ENCODE measurements at regions not wholly inside any gene's neighbourhood (a gene's known extent, or its start where the extent isn't known, plus 50 kb on each side); places are given as distances from the start of the nearest gene placed in this dataset.

- no peak for TF ChIP-seq POLR2A (IDR thresholded peaks at IDR 0.05)
- no peak for TF ChIP-seq POLR2AphosphoS5 (IDR thresholded peaks at IDR 0.05)
- TF ChIP-seq EP300 (IDR thresholded peaks at IDR 0.05): no peak
- TF ChIP-seq, protein P1, sequence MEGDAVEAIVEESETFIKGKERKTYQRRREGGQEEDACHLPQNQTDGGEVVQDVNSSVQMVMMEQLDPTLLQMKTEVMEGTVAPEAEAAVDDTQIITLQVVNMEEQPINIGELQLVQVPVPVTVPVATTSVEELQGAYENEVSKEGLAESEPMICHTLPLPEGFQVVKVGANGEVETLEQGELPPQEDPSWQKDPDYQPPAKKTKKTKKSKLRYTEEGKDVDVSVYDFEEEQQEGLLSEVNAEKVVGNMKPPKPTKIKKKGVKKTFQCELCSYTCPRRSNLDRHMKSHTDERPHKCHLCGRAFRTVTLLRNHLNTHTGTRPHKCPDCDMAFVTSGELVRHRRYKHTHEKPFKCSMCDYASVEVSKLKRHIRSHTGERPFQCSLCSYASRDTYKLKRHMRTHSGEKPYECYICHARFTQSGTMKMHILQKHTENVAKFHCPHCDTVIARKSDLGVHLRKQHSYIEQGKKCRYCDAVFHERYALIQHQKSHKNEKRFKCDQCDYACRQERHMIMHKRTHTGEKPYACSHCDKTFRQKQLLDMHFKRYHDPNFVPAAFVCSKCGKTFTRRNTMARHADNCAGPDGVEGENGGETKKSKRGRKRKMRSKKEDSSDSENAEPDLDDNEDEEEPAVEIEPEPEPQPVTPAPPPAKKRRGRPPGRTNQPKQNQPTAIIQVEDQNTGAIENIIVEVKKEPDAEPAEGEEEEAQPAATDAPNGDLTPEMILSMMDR (IDR thresholded peaks at IDR 0.05): no peak
- 81 to 100% methylated on average over 1 to 4 of the region's 5 CpGs for WGBS, 2 donors (ENCODE audit: low coverage in 1 of 2)
- Histone ChIP-seq H3K4me3 (no peak overlapping the region), H3K36me3 (no peaks in the 10 kb centered on the region), H3K4me1 (no peaks in the 10 kb centered on the region), H3K27ac (no peak overlapping the region), H3K9me3 (no peaks in the 10 kb centered on the region), H3K27me3 (peaks cover 20% of the 10 kb centered on the region)
- no peak for ATAC-seq
These were observed 276.2 kb upstream of the CCL2 start for GRCh38 chr17:33978889-33979288.

DNA sequence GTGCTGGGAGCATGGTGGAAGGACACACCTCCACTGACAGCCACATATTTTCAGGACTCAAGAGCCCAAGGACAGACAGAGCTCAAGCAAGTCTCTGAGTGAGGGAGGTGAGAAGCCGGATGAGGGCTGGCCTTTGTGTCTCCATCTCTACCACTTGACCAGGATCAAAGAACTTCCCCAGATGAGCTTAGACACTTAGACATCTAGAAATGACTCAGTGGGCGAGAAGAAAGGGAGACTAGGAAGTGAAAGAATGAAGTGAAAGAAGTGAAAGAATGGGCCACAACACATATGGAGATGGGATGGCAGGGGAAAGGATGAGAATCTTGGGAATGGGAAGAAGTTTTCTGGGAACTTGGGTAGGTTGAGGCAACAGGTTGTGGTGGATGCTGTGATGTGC, 274.9 kb upstream of the CCL2 start:
- no peaks in the 10 kb centered on the region for H3K36me3 ChIP-seq
- ATAC-seq: no peak
- TF ChIP-seq, protein P1 (IDR thresholded peaks at IDR 0.05): no peak
- TF ChIP-seq POLR2A (IDR thresholded peaks at IDR 0.05) (no peak), POLR2AphosphoS5 (IDR thresholded peaks at IDR 0.05) (no peak), EP300 (IDR thresholded peaks at IDR 0.05) (no peak)
- no peak overlapping the region for H3K4me3 ChIP-seq
- H3K27me3 ChIP-seq: peaks cover 18% of the 10 kb centered on the region
- H3K27ac ChIP-seq: no peak overlapping the region
- no peaks in the 10 kb centered on the region for H3K4me1 ChIP-seq
- no peaks in the 10 kb centered on the region for H3K9me3 ChIP-seq
- WGBS, 2 donors (ENCODE audit: low coverage in 1 of 2): 62 to 80% methylated on average over 2 of the region's 2 CpGs

- no peak overlapping the region for H3K27ac ChIP-seq
- 64 to 80% methylated on average over 3 of the region's 6 CpGs for WGBS, 2 donors (ENCODE audit: low coverage in 1 of 2)
- TF ChIP-seq, protein P1 (IDR thresholded peaks at IDR 0.05): no peak
- TF ChIP-seq EP300 (IDR thresholded peaks at IDR 0.05) (no peak), POLR2AphosphoS5 (IDR thresholded peaks at IDR 0.05) (no peak), POLR2A (IDR thresholded peaks at IDR 0.05) (no peak)
These were observed 273.1 kb upstream of the CCL2 start for GRCh38 chr17:33981711-33982601.

GRCh38 chr17:33982909-33983308, 272.2 kb upstream of the CCL2 start:
- H3K27ac ChIP-seq: no peak overlapping the region
- no peaks in the 10 kb centered on the region for H3K27me3 ChIP-seq
- no peaks in the 10 kb centered on the region for H3K4me1 ChIP-seq
- no peaks in the 10 kb centered on the region for H3K9me3 ChIP-seq
- TF ChIP-seq POLR2AphosphoS5 (IDR thresholded peaks at IDR 0.05) (no peak), EP300 (IDR thresholded peaks at IDR 0.05) (no peak), POLR2A (IDR thresholded peaks at IDR 0.05) (no peak)
- TF ChIP-seq, protein P1 (IDR thresholded peaks at IDR 0.05): no peak
- no peak for ATAC-seq
- H3K36me3 ChIP-seq: no peaks in the 10 kb centered on the region
- H3K4me3 ChIP-seq: no peak overlapping the region

More at GRCh38 chr17:33981711-33982601, 273.1 kb upstream of the CCL2 start:
- Histone ChIP-seq H3K4me3 (no peak overlapping the region), H3K9me3 (no peaks in the 10 kb centered on the region), H3K27me3 (peaks cover 2% of the 10 kb centered on the region), H3K4me1 (no peaks in the 10 kb centered on the region), H3K36me3 (no peaks in the 10 kb centered on the region)
- no peak for ATAC-seq

Measured in gastroesophageal sphincter (tissue), 4 donors.